ENCODE measurements at regions not wholly inside any gene's neighbourhood (a gene's known extent, or its start where the extent isn't known, plus 50 kb on each side); places are given as distances from the start of the nearest gene placed in this dataset.

DNA sequence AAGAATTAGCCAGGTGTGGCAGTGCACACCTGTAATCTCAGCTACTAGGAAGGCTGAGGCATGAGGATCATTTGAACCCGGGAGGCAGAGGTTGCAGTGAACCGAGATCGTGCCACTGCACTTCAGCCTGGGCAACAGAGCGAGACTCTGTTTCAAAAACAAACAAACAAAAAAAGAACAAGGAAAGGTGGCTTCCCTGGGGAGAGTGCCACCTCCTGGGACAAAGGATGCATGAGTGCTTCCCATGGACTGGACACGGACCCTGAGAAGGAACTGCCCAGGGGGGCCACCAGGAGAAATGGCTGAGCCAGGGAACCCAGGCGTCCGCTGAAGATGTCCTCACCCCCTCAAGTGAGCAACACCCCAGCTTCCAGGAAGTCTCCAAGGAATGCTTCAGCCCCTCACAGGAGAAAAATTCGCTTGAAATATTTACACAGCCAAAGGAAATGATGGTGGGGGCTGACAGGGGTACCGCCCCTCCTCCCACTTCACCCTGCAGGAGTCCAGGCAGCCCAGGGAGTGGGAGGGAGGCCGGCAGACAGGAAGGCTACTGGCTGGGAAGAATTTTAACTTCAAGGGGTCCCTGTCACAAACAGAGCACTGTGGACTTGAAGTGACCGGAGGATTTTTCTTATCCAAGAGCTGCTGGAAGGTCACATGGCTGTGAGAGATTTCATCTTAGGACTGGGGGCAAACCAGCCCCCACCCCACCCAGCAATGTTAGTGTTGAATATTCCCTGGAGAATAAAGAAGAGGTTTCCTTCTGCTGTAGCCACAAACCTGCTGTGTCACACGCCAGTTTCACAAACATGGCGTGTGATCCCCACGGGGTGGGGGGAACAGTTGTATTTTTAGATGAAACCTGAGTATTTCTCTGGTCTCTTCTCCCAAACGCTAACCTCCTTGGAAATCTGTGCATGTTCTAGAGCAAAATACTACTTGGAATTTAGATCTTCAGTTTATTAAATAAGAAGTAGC, 90.8 kb upstream of the SLC25A33 start (continued):
- TF ChIP-seq ZSCAN20 (CRISPR knock-in tag; IDR thresholded peaks at IDR 0.05; ENCODE audit: borderline replicate concordance) (0 out of 2 replicates have a peak, but pooled peaks have one; percentile 32), ZNF570 (CRISPR knock-in tag; IDR thresholded peaks at IDR 0.05; ENCODE audit: borderline replicate concordance) (no peak), ZMYM3 (CRISPR knock-in tag; IDR thresholded peaks at IDR 0.05) (peak; percentile 54; the same call in 1 of the 2 replicates), TRAFD1 (CRISPR knock-in tag; IDR thresholded peaks at IDR 0.05; ENCODE audit: borderline replicate concordance) (no peak), SMAD1 (CRISPR knock-in tag; IDR thresholded peaks at IDR 0.05; ENCODE audit: borderline replicate concordance, low read depth) (no peak), NCOA5 (CRISPR knock-in tag; IDR thresholded peaks at IDR 0.05) (no peak), SMAD9 (CRISPR knock-in tag; IDR thresholded peaks at IDR 0.05) (no peak), SCMH1 (CRISPR knock-in tag; IDR thresholded peaks at IDR 0.05; ENCODE audit: borderline replicate concordance) (no peak), SIX1 (CRISPR knock-in tag; IDR thresholded peaks at IDR 0.05; ENCODE audit: borderline replicate concordance) (no peak), CTCF (CRISPR knock-in tag; IDR thresholded peaks at IDR 0.05) (peak; percentile 60), ZNF281 (CRISPR knock-in tag; IDR thresholded peaks at IDR 0.05; ENCODE audit: borderline replicate concordance) (no peak), ZBTB44 (CRISPR knock-in tag; IDR thresholded peaks at IDR 0.05) (no peak)
- TF ChIP-seq, protein P1, sequence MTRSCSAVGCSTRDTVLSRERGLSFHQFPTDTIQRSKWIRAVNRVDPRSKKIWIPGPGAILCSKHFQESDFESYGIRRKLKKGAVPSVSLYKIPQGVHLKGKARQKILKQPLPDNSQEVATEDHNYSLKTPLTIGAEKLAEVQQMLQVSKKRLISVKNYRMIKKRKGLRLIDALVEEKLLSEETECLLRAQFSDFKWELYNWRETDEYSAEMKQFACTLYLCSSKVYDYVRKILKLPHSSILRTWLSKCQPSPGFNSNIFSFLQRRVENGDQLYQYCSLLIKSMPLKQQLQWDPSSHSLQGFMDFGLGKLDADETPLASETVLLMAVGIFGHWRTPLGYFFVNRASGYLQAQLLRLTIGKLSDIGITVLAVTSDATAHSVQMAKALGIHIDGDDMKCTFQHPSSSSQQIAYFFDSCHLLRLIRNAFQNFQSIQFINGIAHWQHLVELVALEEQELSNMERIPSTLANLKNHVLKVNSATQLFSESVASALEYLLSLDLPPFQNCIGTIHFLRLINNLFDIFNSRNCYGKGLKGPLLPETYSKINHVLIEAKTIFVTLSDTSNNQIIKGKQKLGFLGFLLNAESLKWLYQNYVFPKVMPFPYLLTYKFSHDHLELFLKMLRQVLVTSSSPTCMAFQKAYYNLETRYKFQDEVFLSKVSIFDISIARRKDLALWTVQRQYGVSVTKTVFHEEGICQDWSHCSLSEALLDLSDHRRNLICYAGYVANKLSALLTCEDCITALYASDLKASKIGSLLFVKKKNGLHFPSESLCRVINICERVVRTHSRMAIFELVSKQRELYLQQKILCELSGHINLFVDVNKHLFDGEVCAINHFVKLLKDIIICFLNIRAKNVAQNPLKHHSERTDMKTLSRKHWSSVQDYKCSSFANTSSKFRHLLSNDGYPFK (CRISPR knock-in tag; IDR thresholded peaks at IDR 0.05; ENCODE audit: borderline replicate concordance) = no peak; the same call in 1 of the 2 replicates
- TF ChIP-seq, protein P2, sequence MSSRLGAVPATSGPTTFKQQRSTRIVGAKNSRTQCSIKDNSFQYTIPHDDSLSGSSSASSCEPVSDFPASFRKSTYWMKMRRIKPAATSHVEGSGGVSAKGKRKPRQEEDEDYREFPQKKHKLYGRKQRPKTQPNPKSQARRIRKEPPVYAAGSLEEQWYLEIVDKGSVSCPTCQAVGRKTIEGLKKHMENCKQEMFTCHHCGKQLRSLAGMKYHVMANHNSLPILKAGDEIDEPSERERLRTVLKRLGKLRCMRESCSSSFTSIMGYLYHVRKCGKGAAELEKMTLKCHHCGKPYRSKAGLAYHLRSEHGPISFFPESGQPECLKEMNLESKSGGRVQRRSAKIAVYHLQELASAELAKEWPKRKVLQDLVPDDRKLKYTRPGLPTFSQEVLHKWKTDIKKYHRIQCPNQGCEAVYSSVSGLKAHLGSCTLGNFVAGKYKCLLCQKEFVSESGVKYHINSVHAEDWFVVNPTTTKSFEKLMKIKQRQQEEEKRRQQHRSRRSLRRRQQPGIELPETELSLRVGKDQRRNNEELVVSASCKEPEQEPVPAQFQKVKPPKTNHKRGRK (CRISPR knock-in tag; IDR thresholded peaks at IDR 0.05) = no peak
